HEK293 (cell line): ENCODE measurements at regions not wholly inside any gene's neighbourhood (a gene's known extent, or its start where the extent isn't known, plus 50 kb on each side); places are given as distances from the start of the nearest gene placed in this dataset.

Source experiments
- CTCF ChIA-PET: fragments of 350-600 bp; formaldehyde crosslinking; extraction: SDS; loops from one replicate; lab custom pipeline; 2021; ENCODE audit warnings: antibody characterized with exemption; lab: Yijun Ruan, JAX
- POLR2A ChIA-PET: fragments of 300-600 bp; formaldehyde crosslinking; extraction: SDS; loops from one replicate; lab custom pipeline; 2020; ENCODE audit warnings: antibody characterized with exemption, inconsistent platforms; lab: Yijun Ruan, JAX
- H3K27ac ChIP-seq: fragments of 200-500 bp; sonication (Bioruptor generic); 2 replicates; pipeline ENCODE4 v1.5.1; 2014; ENCODE audit warnings: low read depth, low read length, control low read depth, inconsistent platforms; ENCODE audit errors: extremely low read depth
- H3K36me3 ChIP-seq, 2 experiments: fragments of 200-500 bp in 1 of 2; sonication (Bioruptor generic) in 1 of 2; 1 replicate in 1 of 2; 2 replicates in 1 of 2; pipeline ENCODE4 v1.5.1; 2014 to 2017; ENCODE audit warnings: inconsistent platforms in 2 of 2, low read length in 2 of 2; ENCODE audit not compliant: control insufficient read depth in 2 of 2, insufficient read depth in 1 of 2
- H3K4me1 ChIP-seq: fragments of 200-500 bp; sonication (Bioruptor generic); 2 replicates; pipeline ENCODE4 v1.5.1; 2014; ENCODE audit warnings: mild to moderate bottlenecking, low read length, inconsistent platforms; ENCODE audit not compliant: control insufficient read depth, insufficient read depth
- H3K4me3 ChIP-seq: 2 replicates; pipeline ENCODE4 v1.5.1; 2011; ENCODE audit warnings: low read depth, mild to moderate bottlenecking, control low read depth, low read length, moderate library complexity
- H3K9me3 ChIP-seq: fragments of 200-500 bp; sonication (Bioruptor generic); 2 replicates; pipeline ENCODE4 v1.5.1; 2014; ENCODE audit warnings: low read depth, low read length, inconsistent platforms; ENCODE audit not compliant: control insufficient read depth, insufficient read depth
- IKZF3 ChIP-seq: fragments of 450-650 bp; IDR thresholded peaks from 2 replicates; pipeline ENCODE4 v1.5.0; 2018; ENCODE audit warnings: missing biosample characterization, mild to moderate bottlenecking, missing genetic modification characterization, moderate library complexity
- KLF8 ChIP-seq: fragments of 450-650 bp; formaldehyde crosslinking; IDR thresholded peaks from 2 replicates; pipeline ENCODE4 v1.5.1; 2016; ENCODE audit warnings: missing biosample characterization, missing genetic modification characterization
- MZF1 ChIP-seq: fragments of 450-650 bp; formaldehyde crosslinking; IDR thresholded peaks from 2 replicates; pipeline ENCODE4 v1.5.1; 2017; ENCODE audit warnings: missing biosample characterization, missing genetic modification characterization, borderline replicate concordance
- ZBTB1 ChIP-seq: fragments of 450-650 bp; formaldehyde crosslinking; IDR thresholded peaks from 2 replicates; pipeline ENCODE4 v1.5.1; 2016; ENCODE audit warnings: missing biosample characterization, missing genetic modification characterization
- ZNF112 ChIP-seq: fragments of 450-650 bp; formaldehyde crosslinking; IDR thresholded peaks from 2 replicates; pipeline ENCODE4 v1.5.0; 2017; ENCODE audit warnings: missing biosample characterization, missing genetic modification characterization
- ZNF174 ChIP-seq: fragments of 450-650 bp; formaldehyde crosslinking; IDR thresholded peaks from 2 replicates; pipeline ENCODE4 v1.5.0; 2017; ENCODE audit warnings: missing biosample characterization, mild to moderate bottlenecking, missing genetic modification characterization
- ZNF24 ChIP-seq: fragments of 450-650 bp; formaldehyde crosslinking; IDR thresholded peaks from 2 replicates; pipeline ENCODE4 v1.5.1; 2016; ENCODE audit warnings: missing biosample characterization, missing genetic modification characterization
- ZNF335 ChIP-seq: fragments of 450-650 bp; formaldehyde crosslinking; conservative IDR thresholded peaks from 2 replicates; pipeline ENCODE4 v1.5.1; 2016; ENCODE audit warnings: missing biosample characterization, missing genetic modification characterization
- ZNF37A ChIP-seq: fragments of 450-650 bp; IDR thresholded peaks from 2 replicates; pipeline ENCODE4 v1.5.1; 2018; ENCODE audit warnings: missing biosample characterization, missing genetic modification characterization
- ZNF404 ChIP-seq: fragments of 450-650 bp; formaldehyde crosslinking; IDR thresholded peaks from 2 replicates; pipeline ENCODE4 v1.5.1; 2017; ENCODE audit warnings: missing biosample characterization, missing genetic modification characterization
- ZNF48 ChIP-seq: fragments of 450-650 bp; formaldehyde crosslinking; IDR thresholded peaks from 2 replicates; pipeline ENCODE4 v1.5.1; 2016; ENCODE audit warnings: missing biosample characterization, missing genetic modification characterization
- ZNF548 ChIP-seq: fragments of 450-650 bp; formaldehyde crosslinking; IDR thresholded peaks from 2 replicates; pipeline ENCODE4 v1.5.1; 2016; ENCODE audit warnings: missing biosample characterization, missing genetic modification characterization
- ZNF555 ChIP-seq: fragments of 450-650 bp; formaldehyde crosslinking; conservative IDR thresholded peaks from 2 replicates; pipeline ENCODE4 v1.5.1; 2017; ENCODE audit warnings: missing biosample characterization, mild to moderate bottlenecking, missing genetic modification characterization, inconsistent platforms
- ZNF600 ChIP-seq: fragments of 450-650 bp; formaldehyde crosslinking; IDR thresholded peaks from 2 replicates; pipeline ENCODE4 v1.5.1; 2016; ENCODE audit warnings: missing biosample characterization, missing genetic modification characterization
- ZNF621 ChIP-seq: fragments of 450-650 bp; formaldehyde crosslinking; IDR thresholded peaks from 2 replicates; pipeline ENCODE4 v1.5.1; 2017; ENCODE audit warnings: missing biosample characterization, missing genetic modification characterization
- ZNF629 ChIP-seq: fragments of 450-650 bp; formaldehyde crosslinking; IDR thresholded peaks from 2 replicates; pipeline ENCODE4 v1.5.1; 2017; ENCODE audit warnings: missing biosample characterization, missing genetic modification characterization
- ZNF654 ChIP-seq: fragments of 450-650 bp; formaldehyde crosslinking; IDR thresholded peaks from 2 replicates; pipeline ENCODE4 v1.5.1; 2016; ENCODE audit warnings: low read depth, missing biosample characterization, missing genetic modification characterization
- ZNF658 ChIP-seq: fragments of 450-650 bp; formaldehyde crosslinking; IDR thresholded peaks from 2 replicates; pipeline ENCODE4; 2016; ENCODE audit warnings: missing biosample characterization, missing genetic modification characterization
- ZNF701 ChIP-seq: fragments of 450-650 bp; formaldehyde crosslinking; IDR thresholded peaks from 2 replicates; pipeline ENCODE4 v1.5.1; 2016; ENCODE audit warnings: missing biosample characterization, missing genetic modification characterization
- ZNF747 ChIP-seq: fragments of 450-650 bp; formaldehyde crosslinking; IDR thresholded peaks from 2 replicates; pipeline ENCODE4 v1.5.1; 2016; ENCODE audit warnings: missing biosample characterization, missing genetic modification characterization
- ZNF792 ChIP-seq: fragments of 450-650 bp; formaldehyde crosslinking; IDR thresholded peaks from 2 replicates; pipeline ENCODE4 v1.5.1; 2016; ENCODE audit warnings: missing biosample characterization, missing genetic modification characterization
- ZNF830 ChIP-seq: fragments of 450-650 bp; IDR thresholded peaks from 2 replicates; pipeline ENCODE4 v1.5.0; 2018; ENCODE audit warnings: missing biosample characterization, missing genetic modification characterization, low read depth, mild to moderate bottlenecking, moderate library complexity
- ZNF837 ChIP-seq: fragments of 450-650 bp; formaldehyde crosslinking; IDR thresholded peaks from 2 replicates; pipeline ENCODE4 v1.5.1; 2016; ENCODE audit warnings: missing biosample characterization, missing genetic modification characterization
- TF ChIP-seq, protein P1 (sequence below): fragments of 450-650 bp; formaldehyde crosslinking; conservative IDR thresholded peaks from 2 replicates; pipeline ENCODE4 v1.5.1; 2016; ENCODE audit warnings: low read depth, missing biosample characterization, missing genetic modification characterization
- TF ChIP-seq, protein P2 (sequence below): fragments of 450-650 bp; formaldehyde crosslinking; IDR thresholded peaks from 2 replicates; pipeline ENCODE4 v1.5.0; 2017; ENCODE audit warnings: missing biosample characterization, missing genetic modification characterization, borderline replicate concordance
- TF ChIP-seq, protein P3 (sequence below): fragments of 450-650 bp; formaldehyde crosslinking; IDR thresholded peaks from 2 replicates; pipeline ENCODE4 v1.5.1; 2017; ENCODE audit warnings: missing biosample characterization, missing genetic modification characterization
- TF ChIP-seq, protein P4 (sequence below): fragments of 450-650 bp; formaldehyde crosslinking; IDR thresholded peaks from 2 replicates; pipeline ENCODE4 v1.5.1; 2016; ENCODE audit warnings: missing biosample characterization, missing genetic modification characterization

DNA sequence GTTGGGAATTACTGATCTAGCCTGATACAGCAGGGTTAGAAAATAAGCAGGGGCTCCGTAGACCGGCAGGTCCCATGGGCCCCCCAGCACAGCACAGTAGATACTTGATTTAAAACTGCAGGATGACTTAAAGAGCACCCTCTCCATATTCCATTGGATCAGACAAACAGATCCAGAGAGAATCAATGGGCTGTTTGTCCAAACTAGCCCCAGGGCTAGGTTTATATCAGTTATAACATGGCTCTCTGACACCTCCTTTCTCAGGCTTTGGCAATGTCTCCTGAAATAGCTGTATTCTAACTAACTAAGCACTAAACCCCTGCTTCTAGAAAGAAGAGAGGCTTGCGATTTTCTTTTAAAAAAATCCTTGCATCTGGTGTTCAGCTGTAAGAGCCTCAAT lies 100.4 kb upstream of the GALNT18 start:
- Histone ChIP-seq H3K27ac (no peak overlapping the region), H3K9me3 (no peaks in the 10 kb centered on the region), H3K4me1 (no peaks in the 10 kb centered on the region), H3K4me3 (no peak overlapping the region), H3K36me3 (no peaks in the 10 kb centered on the region)
- CTCF ChIA-PET: no interaction called here
- TF ChIP-seq, protein P1, sequence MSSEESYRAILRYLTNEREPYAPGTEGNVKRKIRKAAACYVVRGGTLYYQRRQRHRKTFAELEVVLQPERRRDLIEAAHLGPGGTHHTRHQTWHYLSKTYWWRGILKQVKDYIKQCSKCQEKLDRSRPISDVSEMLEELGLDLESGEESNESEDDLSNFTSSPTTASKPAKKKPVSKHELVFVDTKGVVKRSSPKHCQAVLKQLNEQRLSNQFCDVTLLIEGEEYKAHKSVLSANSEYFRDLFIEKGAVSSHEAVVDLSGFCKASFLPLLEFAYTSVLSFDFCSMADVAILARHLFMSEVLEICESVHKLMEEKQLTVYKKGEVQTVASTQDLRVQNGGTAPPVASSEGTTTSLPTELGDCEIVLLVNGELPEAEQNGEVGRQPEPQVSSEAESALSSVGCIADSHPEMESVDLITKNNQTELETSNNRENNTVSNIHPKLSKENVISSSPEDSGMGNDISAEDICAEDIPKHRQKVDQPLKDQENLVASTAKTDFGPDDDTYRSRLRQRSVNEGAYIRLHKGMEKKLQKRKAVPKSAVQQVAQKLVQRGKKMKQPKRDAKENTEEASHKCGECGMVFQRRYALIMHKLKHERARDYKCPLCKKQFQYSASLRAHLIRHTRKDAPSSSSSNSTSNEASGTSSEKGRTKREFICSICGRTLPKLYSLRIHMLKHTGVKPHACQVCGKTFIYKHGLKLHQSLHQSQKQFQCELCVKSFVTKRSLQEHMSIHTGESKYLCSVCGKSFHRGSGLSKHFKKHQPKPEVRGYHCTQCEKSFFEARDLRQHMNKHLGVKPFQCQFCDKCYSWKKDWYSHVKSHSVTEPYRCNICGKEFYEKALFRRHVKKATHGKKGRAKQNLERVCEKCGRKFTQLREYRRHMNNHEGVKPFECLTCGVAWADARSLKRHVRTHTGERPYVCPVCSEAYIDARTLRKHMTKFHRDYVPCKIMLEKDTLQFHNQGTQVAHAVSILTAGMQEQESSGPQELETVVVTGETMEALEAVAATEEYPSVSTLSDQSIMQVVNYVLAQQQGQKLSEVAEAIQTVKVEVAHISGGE (tag by site-specific recombination): no peak
- TF ChIP-seq ZNF600 (tag by site-specific recombination) (no peak), ZNF48 (tag by site-specific recombination) (no peak), IKZF3 (tag by site-specific recombination) (no peak), ZNF621 (tag by site-specific recombination) (no peak), ZNF37A (tag by site-specific recombination) (no peak), KLF8 (tag by site-specific recombination) (no peak), MZF1 (tag by site-specific recombination) (no peak), ZNF174 (no peak), ZNF792 (tag by site-specific recombination) (no peak), ZNF701 (no peak), ZBTB1 (tag by site-specific recombination) (no peak), ZNF548 (tag by site-specific recombination) (no peak), ZNF654 (no peak), ZNF335 (no peak), ZNF837 (tag by site-specific recombination) (no peak), ZNF24 (tag by site-specific recombination) (no peak), ZNF830 (tag by site-specific recombination) (no peak), ZNF658 (tag by site-specific recombination) (no peak)
- TF ChIP-seq, protein P2, sequence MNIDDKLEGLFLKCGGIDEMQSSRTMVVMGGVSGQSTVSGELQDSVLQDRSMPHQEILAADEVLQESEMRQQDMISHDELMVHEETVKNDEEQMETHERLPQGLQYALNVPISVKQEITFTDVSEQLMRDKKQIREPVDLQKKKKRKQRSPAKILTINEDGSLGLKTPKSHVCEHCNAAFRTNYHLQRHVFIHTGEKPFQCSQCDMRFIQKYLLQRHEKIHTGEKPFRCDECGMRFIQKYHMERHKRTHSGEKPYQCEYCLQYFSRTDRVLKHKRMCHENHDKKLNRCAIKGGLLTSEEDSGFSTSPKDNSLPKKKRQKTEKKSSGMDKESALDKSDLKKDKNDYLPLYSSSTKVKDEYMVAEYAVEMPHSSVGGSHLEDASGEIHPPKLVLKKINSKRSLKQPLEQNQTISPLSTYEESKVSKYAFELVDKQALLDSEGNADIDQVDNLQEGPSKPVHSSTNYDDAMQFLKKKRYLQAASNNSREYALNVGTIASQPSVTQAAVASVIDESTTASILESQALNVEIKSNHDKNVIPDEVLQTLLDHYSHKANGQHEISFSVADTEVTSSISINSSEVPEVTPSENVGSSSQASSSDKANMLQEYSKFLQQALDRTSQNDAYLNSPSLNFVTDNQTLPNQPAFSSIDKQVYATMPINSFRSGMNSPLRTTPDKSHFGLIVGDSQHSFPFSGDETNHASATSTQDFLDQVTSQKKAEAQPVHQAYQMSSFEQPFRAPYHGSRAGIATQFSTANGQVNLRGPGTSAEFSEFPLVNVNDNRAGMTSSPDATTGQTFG (tag by site-specific recombination): no peak
- POLR2A ChIA-PET: no interaction called here

DNA sequence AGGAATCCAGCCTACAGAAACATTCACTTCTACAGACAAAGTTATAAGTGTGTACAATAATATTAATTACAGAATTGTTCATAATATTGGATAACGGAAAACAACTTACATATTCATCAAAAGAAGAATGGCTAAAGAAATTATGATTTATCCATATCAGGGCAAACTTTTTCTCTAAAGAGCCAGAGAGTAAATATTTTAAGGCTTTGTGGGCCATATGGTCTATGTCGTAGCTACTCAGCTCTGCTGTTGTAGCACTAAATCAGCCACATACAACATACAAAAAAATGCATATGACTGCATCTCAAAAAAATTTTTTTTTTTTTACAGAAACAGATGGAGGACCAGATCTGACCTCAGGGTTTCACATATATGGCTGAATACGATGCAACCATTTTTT lies 96.7 kb upstream of the GALNT18 start:
- ChIA-PET CTCF (interaction anchor here (1.5 kb wide), 1 partner anchor 69 kb away, joined by 4 read pairs; no protein-coding TSS in a partner anchor), POLR2A (no interaction called here)
- Histone ChIP-seq H3K36me3 (no peaks in the 10 kb centered on the region), H3K4me3 (no peak overlapping the region), H3K9me3 (no peaks in the 10 kb centered on the region), H3K27ac (no peak overlapping the region), H3K4me1 (no peaks in the 10 kb centered on the region)
- TF ChIP-seq ZNF404 (tag by site-specific recombination): no peak
- TF ChIP-seq MZF1 (tag by site-specific recombination): no peak
- TF ChIP-seq, protein P3, sequence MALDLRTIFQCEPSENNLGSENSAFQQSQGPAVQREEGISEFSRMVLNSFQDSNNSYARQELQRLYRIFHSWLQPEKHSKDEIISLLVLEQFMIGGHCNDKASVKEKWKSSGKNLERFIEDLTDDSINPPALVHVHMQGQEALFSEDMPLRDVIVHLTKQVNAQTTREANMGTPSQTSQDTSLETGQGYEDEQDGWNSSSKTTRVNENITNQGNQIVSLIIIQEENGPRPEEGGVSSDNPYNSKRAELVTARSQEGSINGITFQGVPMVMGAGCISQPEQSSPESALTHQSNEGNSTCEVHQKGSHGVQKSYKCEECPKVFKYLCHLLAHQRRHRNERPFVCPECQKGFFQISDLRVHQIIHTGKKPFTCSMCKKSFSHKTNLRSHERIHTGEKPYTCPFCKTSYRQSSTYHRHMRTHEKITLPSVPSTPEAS (tag by site-specific recombination): no peak
- TF ChIP-seq ZNF837 (tag by site-specific recombination): no peak
- TF ChIP-seq, protein P4, sequence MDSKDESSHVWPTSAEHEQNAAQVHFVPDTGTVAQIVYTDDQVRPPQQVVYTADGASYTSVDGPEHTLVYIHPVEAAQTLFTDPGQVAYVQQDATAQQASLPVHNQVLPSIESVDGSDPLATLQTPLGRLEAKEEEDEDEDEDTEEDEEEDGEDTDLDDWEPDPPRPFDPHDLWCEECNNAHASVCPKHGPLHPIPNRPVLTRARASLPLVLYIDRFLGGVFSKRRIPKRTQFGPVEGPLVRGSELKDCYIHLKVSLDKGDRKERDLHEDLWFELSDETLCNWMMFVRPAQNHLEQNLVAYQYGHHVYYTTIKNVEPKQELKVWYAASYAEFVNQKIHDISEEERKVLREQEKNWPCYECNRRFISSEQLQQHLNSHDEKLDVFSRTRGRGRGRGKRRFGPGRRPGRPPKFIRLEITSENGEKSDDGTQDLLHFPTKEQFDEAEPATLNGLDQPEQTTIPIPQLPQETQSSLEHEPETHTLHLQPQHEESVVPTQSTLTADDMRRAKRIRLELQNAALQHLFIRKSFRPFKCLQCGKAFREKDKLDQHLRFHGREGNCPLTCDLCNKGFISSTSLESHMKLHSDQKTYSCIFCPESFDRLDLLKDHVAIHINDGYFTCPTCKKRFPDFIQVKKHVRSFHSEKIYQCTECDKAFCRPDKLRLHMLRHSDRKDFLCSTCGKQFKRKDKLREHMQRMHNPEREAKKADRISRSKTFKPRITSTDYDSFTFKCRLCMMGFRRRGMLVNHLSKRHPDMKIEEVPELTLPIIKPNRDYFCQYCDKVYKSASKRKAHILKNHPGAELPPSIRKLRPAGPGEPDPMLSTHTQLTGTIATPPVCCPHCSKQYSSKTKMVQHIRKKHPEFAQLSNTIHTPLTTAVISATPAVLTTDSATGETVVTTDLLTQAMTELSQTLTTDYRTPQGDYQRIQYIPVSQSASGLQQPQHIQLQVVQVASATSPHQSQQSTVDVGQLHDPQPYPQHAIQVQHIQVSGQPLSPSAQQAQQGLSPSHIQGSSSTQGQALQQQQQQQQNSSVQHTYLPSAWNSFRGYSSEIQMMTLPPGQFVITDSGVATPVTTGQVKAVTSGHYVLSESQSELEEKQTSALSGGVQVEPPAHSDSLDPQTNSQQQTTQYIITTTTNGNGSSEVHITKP (tag by site-specific recombination): no peak
- no peak for TF ChIP-seq KLF8 (tag by site-specific recombination)
- TF ChIP-seq ZNF629: no peak
- no peak for TF ChIP-seq ZNF747 (tag by site-specific recombination)
- no peak for TF ChIP-seq ZNF37A (tag by site-specific recombination)
- no peak for TF ChIP-seq ZNF112 (tag by site-specific recombination)
- no peak for TF ChIP-seq ZNF555 (tag by site-specific recombination)
